A549 (cell line): ENCODE measurements at regions not wholly inside any gene's neighbourhood (a gene's known extent, or its start where the extent isn't known, plus 50 kb on each side); places are given as distances from the start of the nearest gene placed in this dataset.

ENCODE experiments used
- KDM1A ChIP-seq: fragments of 200-600 bp; sonication (generic); IDR thresholded peaks from 2 replicates; pipeline ENCODE4 v1.6.1; 2016; ENCODE audit warnings: low read depth, mild to moderate bottlenecking
- PHF8 ChIP-seq: fragments of 200-600 bp; sonication (generic); IDR thresholded peaks from 2 replicates; pipeline ENCODE4 v1.6.1; 2016; ENCODE audit warnings: low read depth, mild to moderate bottlenecking, antibody characterized with exemption, moderate library complexity, borderline replicate concordance
- RAD21 ChIP-seq, 2 experiments: fragments of >200 bp in 1 of 2; sonication (Bioruptor Twin) in 1 of 2; formaldehyde crosslinking in 1 of 2; IDR thresholded peaks in 1 of 2; conservative IDR thresholded peaks in 1 of 2; 2 replicates in 1 of 2; 3 replicates in 1 of 2; pipeline ENCODE4 v1.6.1; 2012 to 2018; ENCODE audit warnings: inconsistent platforms in 1 of 2
- RFX5 ChIP-seq: fragments of 450-650 bp; IDR thresholded peaks from 2 replicates; pipeline ENCODE4 v1.7.1; 2014; ENCODE audit warnings: antibody characterized with exemption, mild to moderate bottlenecking, moderate library complexity
- TF ChIP-seq, protein P1 (sequence below): fragments of >200 bp; sonication (Bioruptor Twin); formaldehyde crosslinking; IDR thresholded peaks from 3 replicates; pipeline ENCODE4 v1.5.1; 2016
- TF ChIP-seq, protein P2 (sequence below): fragments of 250-450 bp; sonication (Bioruptor Pico); IDR thresholded peaks from 2 replicates; pipeline ENCODE4 v1.5.0; 2021; ENCODE audit warnings: mild to moderate bottlenecking, moderate library complexity, borderline replicate concordance

DNA sequence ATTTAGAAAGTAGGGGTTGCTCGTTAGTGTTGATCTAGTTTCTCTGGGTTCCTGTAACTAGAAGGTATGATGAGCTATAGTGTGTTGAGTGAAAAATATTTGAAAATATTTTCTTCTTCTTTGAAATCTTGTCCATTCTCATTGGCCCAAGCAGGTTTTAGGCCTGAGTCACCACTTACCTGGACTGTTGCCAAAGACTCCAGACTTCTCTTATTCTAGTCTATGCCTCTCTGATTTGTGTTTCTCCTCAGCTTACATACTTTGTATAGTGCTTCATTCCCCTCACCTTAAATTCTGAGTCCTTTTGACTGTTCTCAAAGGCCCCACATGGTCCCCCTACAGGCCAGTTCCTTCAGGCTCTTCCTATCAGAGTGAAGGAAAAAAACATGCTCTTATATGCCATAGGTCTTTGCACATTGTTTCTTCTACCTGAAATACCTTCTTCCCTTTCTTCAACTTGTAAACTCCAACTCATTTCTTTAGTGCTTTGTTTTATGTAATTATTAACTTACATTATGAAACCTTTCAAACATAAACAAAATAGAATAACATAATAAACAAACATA lies 258.2 kb downstream of the PPP1R2C start:
- TF ChIP-seq, protein P1, sequence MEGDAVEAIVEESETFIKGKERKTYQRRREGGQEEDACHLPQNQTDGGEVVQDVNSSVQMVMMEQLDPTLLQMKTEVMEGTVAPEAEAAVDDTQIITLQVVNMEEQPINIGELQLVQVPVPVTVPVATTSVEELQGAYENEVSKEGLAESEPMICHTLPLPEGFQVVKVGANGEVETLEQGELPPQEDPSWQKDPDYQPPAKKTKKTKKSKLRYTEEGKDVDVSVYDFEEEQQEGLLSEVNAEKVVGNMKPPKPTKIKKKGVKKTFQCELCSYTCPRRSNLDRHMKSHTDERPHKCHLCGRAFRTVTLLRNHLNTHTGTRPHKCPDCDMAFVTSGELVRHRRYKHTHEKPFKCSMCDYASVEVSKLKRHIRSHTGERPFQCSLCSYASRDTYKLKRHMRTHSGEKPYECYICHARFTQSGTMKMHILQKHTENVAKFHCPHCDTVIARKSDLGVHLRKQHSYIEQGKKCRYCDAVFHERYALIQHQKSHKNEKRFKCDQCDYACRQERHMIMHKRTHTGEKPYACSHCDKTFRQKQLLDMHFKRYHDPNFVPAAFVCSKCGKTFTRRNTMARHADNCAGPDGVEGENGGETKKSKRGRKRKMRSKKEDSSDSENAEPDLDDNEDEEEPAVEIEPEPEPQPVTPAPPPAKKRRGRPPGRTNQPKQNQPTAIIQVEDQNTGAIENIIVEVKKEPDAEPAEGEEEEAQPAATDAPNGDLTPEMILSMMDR = no peak
- TF ChIP-seq RFX5 (no peak), KDM1A (no peak), RAD21 (conservative IDR thresholded peaks at IDR 0.05 in 1 of 2, IDR thresholded peaks at IDR 0.05 in 1 of 2) (no peak), PHF8 (no peak)
- TF ChIP-seq, protein P2, sequence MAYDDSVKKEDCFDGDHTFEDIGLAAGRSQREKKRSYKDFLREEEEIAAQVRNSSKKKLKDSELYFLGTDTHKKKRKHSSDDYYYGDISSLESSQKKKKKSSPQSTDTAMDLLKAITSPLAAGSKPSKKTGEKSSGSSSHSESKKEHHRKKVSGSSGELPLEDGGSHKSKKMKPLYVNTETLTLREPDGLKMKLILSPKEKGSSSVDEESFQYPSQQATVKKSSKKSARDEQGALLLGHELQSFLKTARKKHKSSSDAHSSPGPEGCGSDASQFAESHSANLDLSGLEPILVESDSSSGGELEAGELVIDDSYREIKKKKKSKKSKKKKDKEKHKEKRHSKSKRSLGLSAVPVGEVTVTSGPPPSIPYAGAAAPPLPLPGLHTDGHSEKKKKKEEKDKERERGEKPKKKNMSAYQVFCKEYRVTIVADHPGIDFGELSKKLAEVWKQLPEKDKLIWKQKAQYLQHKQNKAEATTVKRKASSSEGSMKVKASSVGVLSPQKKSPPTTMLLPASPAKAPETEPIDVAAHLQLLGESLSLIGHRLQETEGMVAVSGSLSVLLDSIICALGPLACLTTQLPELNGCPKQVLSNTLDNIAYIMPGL (CRISPR knock-in tag) = no peak
